Kidney tubule cell (primary cell): ENCODE measurements at regions not wholly inside any gene's neighbourhood (a gene's known extent, or its start where the extent isn't known, plus 50 kb on each side); places are given as distances from the start of the nearest gene placed in this dataset.

Experiments
- DNase-seq: peaks from one replicate; pipeline ENCODE4 v3.0.0-alpha.2; 2018; ENCODE audit warnings: low spot score

GRCh38 chr6:56005426-56005825, 130.0 kb upstream of the BMP5 start:
- DNase-seq: no peak

- DNase-seq: no peak
Observed at GRCh38 chr6:56004426-56004825, 129.0 kb upstream of the BMP5 start.

GRCh38 chr6:56003616-56004015, 128.2 kb upstream of the BMP5 start:
- no peak for DNase-seq

GRCh38 chr6:56002336-56002735, 126.9 kb upstream of the BMP5 start:
- DNase-seq: no peak

GRCh38 chr6:55998576-55998975, 123.2 kb upstream of the BMP5 start:
- DNase-seq: no peak

GRCh38 chr6:55997223-55997874, 122.0 kb upstream of the BMP5 start:
- no peak for DNase-seq

- no peak for DNase-seq
Observed at GRCh38 chr6:55994531-55994930, 119.1 kb upstream of the BMP5 start.

GRCh38 chr6:55993418-55993817, 118.0 kb upstream of the BMP5 start:
- DNase-seq: no peak

- DNase-seq: no peak
Observed at GRCh38 chr6:55992546-55992945, 117.2 kb upstream of the BMP5 start.

- no peak for DNase-seq
Observed at GRCh38 chr6:55985309-55985708, 109.9 kb upstream of the BMP5 start.

GRCh38 chr6:55983861-55984260, 108.5 kb upstream of the BMP5 start:
- DNase-seq: no peak

GRCh38 chr6:55981660-55982059, 106.3 kb upstream of the BMP5 start:
- no peak for DNase-seq

GRCh38 chr6:55980627-55981211, 105.3 kb upstream of the BMP5 start:
- peak; percentile 40 for DNase-seq

- DNase-seq: no peak
Observed at GRCh38 chr6:55979526-55979925, 104.1 kb upstream of the BMP5 start.

GRCh38 chr6:55977959-55978665, 102.7 kb upstream of the BMP5 start:
- DNase-seq: no peak

GRCh38 chr6:55974688-55975087, 99.3 kb upstream of the BMP5 start:
- DNase-seq: no peak

- DNase-seq: no peak
Observed at GRCh38 chr6:55972091-55972490, 96.7 kb upstream of the BMP5 start.

- DNase-seq: no peak
Observed at GRCh38 chr6:55969526-55969925, 94.1 kb upstream of the BMP5 start.

GRCh38 chr6:55968926-55969325, 93.5 kb upstream of the BMP5 start:
- DNase-seq: no peak

GRCh38 chr6:55964136-55964535, 88.7 kb upstream of the BMP5 start:
- DNase-seq: no peak

- DNase-seq: peak; percentile 9
Observed at GRCh38 chr6:55963301-55963700, 87.9 kb upstream of the BMP5 start.

- no peak for DNase-seq
Observed at GRCh38 chr6:55960344-55960743, 85.0 kb upstream of the BMP5 start.

- no peak for DNase-seq
Observed at GRCh38 chr6:55958790-55959189, 83.4 kb upstream of the BMP5 start.
